Stimulated activated CD8-positive, alpha-beta memory T cell treated with anti-CD3 and anti-CD28 coated beads, Interleukin-15, amount 100 ng/mL, for 48 hours (primary cell): ENCODE measurements at regions not wholly inside any gene's neighbourhood (a gene's known extent, or its start where the extent isn't known, plus 50 kb on each side); places are given as distances from the start of the nearest gene placed in this dataset.
"Not testable (repeated sequence)": the region's sequence is repeated elsewhere in the genome, so short reads cannot be mapped to it uniquely, and the experiment has no call there.

Experiments
- DNase-seq, 2 donors: peaks; one replicate each; pipeline ENCODE4 v3.0.0-alpha.2; 2020; ENCODE audit warnings: low read depth in 2 of 2

- DNase-seq, result no peak
Measured at GRCh38 chr16:72657791-72658190, 390.1 kb downstream of the ZFHX3 start.

DNA sequence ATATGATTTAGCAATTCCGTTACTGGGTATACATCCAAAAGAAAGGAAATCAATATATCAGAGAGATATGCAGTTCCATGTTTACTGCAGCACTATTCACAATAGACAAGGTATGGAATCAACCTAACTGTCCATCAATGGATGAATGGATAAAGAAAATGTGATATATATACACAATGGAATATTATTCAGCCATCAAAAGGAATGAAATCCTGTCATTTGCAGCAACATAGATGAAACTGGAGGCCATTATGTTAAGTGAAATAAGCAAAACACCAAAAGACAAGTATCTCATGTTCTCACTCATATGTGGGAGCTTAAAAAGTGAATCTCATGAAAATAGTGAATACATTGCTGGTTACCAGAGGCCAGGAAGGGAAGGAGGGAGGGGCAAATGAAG, 390.8 kb downstream of the ZFHX3 start:
- DNase-seq, result no peak

DNA sequence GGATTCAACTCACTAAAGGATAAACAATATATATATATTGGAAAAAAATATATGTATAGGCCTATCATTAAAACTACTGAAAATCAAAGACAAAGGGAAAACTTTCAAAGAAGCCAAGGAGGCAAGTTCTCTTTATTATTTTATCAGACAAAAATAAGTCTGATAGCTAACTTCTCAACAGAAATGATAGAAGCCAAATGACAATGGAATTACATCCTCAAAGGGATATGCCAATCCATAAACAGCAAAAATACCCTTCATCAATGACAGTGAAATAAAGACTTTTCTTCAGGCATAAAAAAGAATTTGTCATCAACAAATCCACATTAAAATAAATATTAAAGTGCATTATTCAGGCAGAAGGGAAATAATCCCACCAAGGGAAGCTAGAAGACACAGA, 393.4 kb downstream of the ZFHX3 start:
- no peak for DNase-seq

GRCh38 chr16:72649254-72649944, 398.5 kb downstream of the ZFHX3 start:
- no peak for DNase-seq

- no peak for DNase-seq
Measured at GRCh38 chr16:72646615-72647014, 401.3 kb downstream of the ZFHX3 start.

DNA sequence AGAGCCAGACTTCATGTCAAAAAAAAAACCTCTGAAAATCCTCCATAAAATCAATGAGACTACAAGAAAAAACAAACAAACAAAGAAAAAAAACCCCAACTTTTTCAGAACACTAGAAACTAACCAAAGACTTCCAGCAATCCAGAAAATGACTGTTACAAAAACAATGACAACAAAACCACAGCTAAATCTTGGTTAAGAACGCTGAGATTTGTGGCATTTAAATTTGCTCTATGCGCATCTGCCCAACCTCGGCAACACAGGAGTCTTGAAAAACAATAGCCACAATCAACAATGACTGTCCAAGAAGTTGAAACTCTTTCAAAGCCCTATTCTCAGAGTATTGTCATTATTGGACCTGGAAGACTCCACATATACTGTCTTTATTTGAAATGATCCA, 402.4 kb downstream of the ZFHX3 start:
- no peak for DNase-seq

DNA sequence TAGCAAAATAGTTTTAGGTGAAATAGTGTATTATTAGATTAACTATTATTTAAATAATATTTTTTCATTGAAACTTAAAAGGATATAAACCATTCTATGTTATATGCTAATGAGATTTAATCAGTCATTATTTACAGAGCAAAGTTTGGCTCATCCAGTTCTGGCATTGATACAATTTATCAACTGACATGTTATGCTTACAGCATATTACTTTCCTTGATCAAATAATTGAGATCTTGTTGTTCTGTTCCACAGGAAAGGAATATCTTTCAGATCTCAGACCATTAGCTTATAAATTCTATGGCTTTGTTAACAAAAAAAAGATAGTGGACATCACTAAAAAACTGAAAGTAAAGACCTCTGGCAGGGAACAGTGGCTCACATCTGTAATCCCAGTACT, 403.0 kb downstream of the ZFHX3 start:
- DNase-seq, result no peak

DNA sequence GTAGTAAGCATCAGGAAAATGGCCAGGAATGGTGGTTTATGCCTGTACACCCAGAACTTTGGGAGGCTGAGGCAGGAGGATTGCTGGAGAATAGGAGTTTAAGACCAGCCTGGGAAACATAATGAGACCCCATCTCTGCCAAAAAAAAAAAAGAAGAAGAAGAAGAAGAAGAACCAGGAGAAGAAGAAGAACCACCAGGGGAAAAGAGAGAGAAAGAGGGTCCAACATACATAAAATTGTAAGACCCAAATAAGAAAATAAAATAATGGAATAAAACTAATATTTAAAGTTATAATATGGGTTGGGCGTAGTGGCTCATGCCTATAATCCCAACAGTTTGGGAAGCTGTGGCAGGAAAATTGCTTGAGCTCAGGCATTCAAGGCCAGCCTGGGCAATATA, 408.4 kb downstream of the ZFHX3 start:
- DNase-seq, result no peak

DNA sequence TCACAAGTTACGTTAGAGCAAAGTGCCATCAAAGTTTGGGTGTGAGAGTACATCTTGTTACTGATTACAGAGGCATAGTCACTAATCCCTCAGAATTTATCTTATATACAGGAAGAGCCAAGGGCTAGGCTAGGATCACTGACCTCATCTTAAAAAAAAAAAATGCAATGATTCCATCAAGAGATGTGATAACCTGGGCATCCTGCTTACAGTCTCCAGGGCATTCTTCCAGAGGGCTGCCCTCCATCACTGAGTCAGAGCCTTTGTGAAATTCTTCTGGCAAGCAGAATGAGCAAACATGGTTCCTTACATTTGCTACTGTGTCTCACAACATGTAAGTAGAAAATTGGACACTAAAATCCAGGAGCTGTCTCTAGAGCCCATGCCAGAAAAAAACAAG, 410.6 kb downstream of the ZFHX3 start:
- DNase-seq, result no peak

DNA sequence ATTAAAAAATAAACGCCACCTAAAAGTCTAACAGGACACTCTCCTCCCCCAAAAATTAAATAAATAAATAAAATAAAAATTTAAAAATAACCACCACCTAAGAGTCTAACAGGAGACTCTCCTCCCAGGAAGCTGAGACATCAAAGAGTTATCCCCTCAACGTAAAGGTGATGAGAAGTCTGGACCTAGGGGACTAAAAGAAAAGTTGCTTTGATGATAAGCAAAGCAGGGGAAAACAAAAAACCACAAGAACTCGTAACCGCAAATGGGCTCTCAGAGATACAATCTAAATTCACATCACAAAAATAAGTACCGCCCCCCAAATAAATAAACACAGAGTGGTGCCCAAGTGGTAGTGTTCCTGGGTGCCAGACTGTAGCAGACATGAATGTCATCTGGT, 412.2 kb downstream of the ZFHX3 start:
- DNase-seq, result no peak

DNA sequence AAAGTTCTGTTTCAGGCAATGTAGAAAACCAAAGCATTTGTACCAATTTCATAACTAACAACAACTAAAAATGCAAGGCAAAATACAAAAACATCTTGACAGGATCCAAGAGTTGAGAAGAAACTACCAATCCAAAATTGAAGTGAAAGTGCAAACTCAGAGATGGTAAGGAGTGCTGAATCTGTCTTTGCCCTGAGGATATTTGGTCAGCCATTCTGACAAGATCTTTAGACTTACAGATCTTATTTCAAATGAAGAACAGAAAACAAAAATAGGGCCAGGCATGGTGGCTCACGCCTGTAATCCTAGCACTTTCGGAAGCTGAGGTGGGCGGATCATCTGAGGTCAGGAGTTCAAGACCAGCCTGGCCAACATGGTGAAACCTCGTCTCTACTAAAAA, 412.8 kb downstream of the ZFHX3 start:
- DNase-seq, result no peak

GRCh38 chr16:72627182-72627896, 420.6 kb downstream of the ZFHX3 start:
- DNase-seq, result not testable (repeated sequence)

DNA sequence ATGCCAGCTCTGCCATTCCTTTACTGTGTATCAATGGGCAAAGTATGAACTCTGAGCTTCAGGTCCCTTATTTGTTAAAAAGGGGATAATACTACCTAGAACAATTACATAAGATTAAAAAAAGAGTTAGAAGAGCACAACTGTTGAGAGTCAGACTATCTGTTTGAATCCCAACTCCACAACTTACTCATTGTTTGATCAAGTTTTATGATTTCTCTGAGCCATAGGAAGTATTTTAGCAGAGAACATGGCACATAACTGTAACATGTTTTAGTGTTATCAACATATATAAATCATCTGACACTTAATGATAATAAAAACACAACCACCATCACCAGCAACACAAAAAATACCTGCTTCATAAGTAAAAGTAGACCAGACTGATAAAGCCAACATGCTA, 421.3 kb downstream of the ZFHX3 start:
- no peak for DNase-seq

DNA sequence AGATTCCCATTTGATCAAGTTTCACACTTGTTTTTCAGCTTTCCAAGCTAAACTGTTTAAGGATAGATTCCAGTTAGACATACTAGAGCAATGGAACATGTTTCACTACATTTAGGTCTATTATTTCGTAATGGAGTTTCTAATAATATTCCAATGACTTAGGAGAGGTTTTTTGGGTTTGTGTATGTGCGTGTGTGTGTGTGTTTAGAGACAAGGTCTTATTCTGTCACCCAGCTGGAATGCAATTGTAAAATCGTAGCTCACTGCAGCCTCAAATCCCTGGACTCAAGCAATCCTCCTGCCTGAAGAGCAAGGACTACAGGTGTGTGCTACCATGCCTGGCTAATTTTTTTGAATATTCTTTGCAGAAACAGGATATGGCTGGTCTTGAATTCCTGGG, 426.3 kb downstream of the ZFHX3 start:
- DNase-seq, result no peak

- no peak for DNase-seq
Measured at GRCh38 chr16:72620853-72621252, 427.1 kb downstream of the ZFHX3 start.

DNA sequence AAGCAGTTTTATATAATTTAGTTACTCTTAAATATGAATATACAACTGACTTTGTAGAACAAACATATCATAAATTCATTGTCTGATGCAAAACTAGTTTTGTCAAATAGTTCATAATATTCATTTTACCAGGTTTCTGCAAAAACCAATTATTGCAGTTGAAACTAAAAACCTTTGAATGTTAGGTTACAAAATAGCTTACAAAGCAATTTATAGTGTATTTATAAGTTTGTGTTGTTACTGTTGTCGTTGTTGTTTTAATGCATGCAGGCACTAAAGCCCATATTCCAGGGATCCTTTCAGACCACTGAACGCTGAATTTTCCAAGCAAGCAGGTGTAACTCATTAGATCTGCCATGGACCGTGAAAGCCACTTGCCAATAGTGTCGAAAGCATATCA, 427.6 kb downstream of the ZFHX3 start:
- DNase-seq, result no peak

DNA sequence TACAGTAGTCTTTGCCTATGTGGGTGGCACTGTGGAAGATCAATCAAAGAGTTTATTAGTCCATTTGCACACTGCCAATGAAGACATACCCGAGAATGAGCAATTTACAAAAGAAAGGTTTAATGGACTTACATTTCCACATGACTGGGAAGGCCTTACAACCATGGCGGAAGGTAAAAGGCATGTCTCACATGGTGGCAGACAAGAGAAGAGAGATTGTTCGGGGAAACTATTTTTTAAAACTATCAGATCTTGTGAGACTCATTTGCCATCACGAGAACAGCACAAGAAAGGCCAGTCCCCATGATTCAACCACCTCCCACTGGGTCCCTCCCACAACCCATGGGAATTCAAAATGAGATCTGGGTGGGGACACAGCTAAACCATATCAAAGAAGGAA, 432.1 kb downstream of the ZFHX3 start:
- DNase-seq, result no peak

DNA sequence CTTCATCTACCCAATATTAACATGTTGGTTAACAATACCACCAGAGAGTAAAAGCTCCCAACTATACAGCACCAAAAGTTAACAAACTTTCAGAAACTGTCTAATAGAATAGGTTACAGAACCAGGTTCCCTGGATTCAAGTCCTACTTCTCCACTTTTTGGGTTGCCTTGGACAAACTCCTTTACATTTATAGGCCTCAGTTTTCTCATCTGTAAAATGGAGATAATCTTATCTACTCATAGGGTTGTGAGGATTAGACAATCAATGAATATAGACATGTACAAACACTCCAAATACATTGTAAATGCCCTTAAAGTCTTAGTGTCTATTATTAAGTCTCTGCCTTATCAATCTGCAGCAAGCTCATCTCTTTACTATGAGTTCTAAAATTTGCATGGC, 435.2 kb downstream of the ZFHX3 start:
- DNase-seq, result no peak

DNA sequence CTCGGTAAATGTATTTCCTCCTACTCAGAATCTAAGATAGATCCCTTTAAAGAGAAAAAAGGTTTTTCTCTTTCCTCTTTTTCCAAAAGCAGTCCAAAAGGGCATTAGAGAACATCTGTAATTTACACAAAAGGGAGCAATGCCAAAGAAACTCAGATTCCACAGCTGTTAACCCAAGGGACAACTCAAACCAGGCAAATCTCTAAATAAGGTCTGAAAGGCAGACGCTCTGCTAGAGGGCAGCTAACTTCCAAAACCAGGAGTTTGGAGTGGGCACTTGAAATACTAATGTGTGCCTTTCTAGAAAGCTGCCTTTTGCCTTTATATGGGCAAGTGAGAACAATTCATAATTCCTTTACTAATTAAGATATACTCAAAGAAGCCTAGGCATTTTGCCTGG, 435.7 kb downstream of the ZFHX3 start:
- DNase-seq, result no peak

DNA sequence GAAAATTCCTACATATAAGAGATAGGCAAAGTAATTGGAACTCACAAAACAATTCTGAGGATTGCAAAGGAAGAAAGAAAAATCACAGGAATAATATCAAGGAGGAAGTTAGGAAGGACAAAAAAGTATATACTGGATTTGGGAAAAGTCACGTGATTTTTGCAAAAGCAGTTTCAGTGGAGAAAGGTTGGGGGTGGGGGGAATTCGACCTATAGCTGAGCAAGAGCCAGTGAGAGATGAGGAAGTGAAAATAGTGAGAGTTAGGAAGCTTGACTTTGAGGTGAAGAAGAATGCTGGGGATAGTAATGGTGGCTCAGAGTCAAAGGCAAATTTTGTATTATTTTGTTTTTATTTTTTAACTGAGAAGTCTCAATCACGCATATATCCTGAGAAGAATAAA, 438.0 kb upstream of the PMFBP1 start:
- DNase-seq, result no peak

DNA sequence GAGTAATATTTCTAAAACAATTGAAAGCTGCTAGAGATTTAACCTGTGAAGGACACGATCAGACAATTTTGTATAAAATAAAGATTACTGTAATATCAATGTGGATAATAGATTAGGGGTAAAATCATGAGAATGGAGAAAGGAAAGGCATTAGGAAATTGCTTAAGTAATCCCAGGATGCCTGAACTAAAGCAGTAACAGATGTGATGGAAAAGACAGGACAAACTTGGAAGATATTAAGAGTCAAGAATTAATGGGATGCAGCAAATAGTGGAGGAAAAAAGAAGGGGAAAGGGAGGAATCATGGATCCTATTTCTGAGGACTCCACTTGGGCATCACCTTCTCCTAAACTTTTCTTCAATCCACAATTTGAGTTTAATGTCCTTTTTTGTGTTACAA, 437.1 kb upstream of the PMFBP1 start:
- DNase-seq, result no peak

DNA sequence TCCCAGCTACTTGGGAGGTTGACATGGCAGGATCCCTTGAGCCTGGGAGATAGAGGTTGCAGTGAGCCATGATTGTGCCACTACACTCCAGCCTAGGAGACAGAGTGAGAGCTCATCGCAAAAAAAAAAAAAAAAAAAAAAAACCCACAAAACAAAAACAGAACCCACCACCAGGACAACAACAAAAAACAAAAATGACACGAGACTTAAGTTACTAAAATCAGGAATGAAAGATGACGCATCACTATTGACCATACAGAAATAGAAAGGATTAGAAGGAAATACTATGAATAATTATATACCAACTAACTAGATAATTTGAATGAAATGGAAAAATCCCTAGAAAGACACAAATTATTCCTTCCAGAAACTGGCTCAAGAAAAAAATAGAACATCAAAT, 432.4 kb upstream of the PMFBP1 start:
- DNase-seq, result no peak

- no peak for DNase-seq
Measured at GRCh38 chr16:72602499-72602898, 430.5 kb upstream of the PMFBP1 start.

GRCh38 chr16:72598696-72599095, 426.7 kb upstream of the PMFBP1 start:
- no peak for DNase-seq
